ENCODE measurements at regions not wholly inside any gene's neighbourhood (a gene's known extent, or its start where the extent isn't known, plus 50 kb on each side); places are given as distances from the start of the nearest gene placed in this dataset.

DNA sequence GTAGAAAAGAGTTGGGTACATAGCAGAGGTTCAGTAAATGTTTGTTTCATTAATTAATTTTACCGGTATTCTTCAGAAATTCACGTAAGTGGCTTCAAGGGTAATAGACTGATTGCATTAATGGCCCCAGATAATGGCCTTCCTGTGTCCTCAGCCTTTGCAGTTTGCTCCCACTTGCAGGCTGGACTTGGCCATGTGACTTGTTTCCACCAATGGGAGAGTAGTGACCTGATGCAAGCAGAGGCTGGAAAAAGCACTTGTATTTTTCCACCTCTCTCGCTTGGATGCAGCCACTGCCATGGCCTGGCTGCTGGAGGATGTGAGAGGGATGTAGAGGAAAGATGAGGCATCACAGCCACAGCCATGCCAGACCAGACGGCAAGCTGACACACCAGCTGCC lies 480.9 kb downstream of the CDK5RAP2 start:
- TF ChIP-seq POLR2AphosphoS5 (IDR thresholded peaks at IDR 0.05; ENCODE audit: low read depth, low read length) (no peak), POU2F2 (IDR thresholded peaks at IDR 0.05; ENCODE audit: low read depth, low read length) (no peak), PAX5 (IDR thresholded peaks at IDR 0.05; ENCODE audit: insufficient read depth, low read length, severe bottlenecking) (no peak), POLR2A (IDR thresholded peaks at IDR 0.05; ENCODE audit: low read depth, low read length) (no peak), TAF1 (IDR thresholded peaks at IDR 0.05; ENCODE audit: low read depth, low read length) (no peak)

Measured in GM12891 (cell line).